ENCODE measurements at regions not wholly inside any gene's neighbourhood (a gene's known extent, or its start where the extent isn't known, plus 50 kb on each side); places are given as distances from the start of the nearest gene placed in this dataset.
"Not testable (repeated sequence)": the region's sequence is repeated elsewhere in the genome, so short reads cannot be mapped to it uniquely, and the experiment has no call there.

DNA sequence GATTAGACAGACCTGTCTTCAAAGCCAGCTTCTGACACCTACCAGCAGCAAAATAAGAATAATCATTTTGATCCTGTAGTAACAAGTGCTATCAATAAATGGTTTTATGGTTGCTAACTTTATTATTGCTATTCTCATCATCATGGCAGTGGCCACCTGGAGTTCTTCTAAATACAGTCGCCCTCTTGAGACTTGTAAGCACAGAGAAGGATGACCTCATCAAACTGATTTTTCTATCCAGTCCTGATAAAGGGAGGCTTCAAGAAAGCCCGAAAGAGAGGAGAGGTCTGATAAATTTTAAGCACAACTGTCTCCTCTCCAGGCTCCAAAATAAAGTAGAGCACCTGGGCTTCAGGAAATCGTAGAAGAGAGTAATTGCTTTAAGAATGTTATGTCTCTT is 286.4 kb downstream of the USP46 start:
- no peak for DNase-seq

DNA sequence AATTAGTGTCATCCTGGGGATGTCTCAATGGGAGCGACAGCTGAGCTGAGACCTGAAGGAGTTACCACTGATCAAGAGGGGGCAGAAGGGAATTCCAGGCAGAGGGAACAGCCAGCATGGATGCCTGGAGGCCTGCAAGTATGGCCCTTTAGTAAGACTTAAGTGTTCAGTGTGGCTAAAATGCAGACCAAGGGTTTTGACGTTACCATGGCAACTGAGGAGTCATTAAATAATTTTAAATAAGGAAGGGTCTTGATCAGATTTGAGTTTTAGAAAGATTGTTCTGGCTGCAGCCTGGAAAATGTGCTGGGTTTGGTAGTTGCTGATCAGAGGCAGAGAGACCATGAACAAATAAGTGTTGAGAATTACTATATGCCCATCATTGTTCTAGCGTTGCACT is 285.5 kb downstream of the USP46 start:
- no peak for DNase-seq

DNA sequence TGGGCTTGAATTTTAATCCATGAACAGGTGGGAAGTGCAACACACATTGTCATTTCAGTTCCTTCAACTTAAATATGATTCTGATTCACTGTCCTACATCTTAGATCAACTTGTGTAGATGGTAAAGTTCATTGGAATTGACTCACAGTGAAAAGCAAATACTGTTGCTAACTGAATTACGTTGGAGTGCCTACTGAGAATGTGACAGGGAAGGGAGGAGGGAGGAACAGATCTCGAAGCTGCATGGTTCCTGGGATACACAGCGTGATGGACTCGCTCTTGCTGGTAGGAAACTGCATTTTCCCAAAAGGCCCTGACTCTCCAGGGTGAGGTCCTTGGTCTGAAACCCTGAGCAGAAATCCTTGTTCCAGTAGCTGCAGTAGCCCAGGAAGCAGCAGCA is 284.2 kb downstream of the USP46 start:
- DNase-seq: no peak

DNA sequence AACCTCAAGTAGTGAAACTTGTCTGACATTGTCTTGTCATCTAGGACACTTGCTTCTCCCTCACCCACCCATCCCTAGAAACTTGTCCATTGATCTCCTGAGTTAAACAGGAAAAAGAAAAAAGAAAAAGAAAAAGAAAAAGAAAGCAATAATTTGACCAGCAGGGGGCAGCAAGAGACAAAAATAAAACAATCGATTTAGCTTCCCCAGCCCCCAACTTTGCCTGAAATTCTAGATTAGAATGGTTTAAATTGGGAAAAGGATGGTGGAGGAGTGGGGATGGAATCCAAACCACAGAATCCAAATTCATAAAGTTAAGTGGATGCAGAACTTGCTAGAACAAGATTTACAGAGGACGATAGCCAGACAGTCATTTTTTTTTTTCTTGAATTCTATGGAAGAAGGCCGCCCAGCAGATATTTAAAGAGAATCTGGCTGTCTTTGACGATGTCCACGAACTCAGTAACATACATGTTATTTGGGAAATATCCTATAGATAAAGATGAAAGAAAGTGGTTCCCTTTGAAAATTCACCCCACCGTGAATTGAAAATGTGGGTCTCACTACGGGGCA is 282.9 kb downstream of the USP46 start:
- peak; percentile 33 to 54 for DNase-seq

DNA sequence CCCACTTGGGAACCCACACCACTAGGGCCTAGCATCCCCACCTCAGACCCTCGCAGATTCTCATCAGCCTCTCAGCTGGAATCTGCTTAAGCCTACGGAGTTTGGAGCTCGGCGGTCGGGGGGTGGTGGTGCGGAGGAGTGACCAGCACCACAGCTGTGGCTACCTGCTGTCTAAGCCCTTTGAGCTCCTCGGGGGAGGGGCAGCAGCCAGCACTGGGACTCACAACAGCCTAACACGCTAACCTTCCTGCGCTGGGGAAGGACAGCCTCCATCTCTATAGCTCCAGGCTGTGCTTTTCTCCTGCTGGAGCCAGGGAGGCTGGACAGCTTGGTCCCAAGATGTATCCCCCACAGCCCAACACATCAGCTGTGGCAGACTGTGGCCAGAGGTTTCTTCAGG is 281.5 kb downstream of the USP46 start:
- DNase-seq: no peak

DNA sequence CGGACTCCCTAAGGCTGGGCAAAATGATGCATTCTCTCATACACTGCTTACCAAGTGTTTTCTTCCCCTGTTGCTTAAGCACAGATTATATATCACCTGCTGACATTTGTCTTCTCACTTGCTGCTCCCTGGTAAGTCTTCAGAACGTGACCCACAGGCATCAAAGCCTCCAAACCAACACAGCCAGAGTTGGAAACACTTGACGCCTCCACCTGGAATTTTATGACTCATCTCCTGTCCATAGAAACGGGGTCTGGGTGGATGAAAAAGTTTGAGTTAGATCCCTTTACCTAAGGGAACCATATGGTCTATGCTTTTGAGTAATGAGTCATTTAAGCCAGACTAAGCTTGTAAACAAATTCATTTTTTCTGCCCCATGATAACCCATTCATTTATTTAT is 251.6 kb downstream of the USP46 start:
- no peak for DNase-seq

DNA sequence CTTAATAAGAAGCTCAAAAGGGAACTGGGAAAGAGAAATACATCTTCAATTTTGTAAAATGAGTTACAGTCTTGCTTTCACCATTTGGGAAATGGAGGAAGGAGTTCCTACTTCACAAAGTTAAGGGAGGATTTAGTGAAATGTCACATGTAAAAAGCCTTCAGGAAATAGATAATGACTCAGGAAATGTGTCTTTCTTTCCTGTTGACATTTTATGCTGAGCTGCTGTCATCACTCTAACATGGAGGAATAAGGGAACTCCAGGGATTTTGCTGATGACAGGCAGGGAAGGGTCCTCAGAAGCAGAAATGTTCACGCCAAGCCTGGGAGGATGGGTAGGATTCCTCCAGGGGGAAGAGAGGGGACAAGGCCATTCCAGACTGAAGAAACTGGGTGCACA is 251.1 kb downstream of the USP46 start:
- DNase-seq: no peak

DNA sequence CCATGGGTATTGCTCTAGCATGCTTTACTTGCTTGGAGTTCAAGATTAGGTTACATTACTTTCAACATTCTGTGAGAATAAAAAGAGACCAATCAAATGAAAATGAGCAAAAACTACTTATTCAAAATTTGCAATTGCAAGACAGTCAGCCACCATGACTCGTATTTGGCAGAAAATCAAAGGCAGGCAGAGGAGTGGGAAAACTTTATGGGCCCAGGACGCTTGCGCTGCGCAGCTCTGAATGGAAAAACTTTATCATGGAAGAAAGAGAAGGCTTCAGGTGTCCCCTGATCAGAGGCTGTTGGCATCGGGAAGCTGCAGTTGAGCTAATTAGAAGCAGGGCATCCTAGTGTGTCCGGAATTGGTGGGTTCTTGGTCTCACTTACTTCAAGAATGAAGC is 250.6 kb downstream of the USP46 start:
- DNase-seq: no peak

DNA sequence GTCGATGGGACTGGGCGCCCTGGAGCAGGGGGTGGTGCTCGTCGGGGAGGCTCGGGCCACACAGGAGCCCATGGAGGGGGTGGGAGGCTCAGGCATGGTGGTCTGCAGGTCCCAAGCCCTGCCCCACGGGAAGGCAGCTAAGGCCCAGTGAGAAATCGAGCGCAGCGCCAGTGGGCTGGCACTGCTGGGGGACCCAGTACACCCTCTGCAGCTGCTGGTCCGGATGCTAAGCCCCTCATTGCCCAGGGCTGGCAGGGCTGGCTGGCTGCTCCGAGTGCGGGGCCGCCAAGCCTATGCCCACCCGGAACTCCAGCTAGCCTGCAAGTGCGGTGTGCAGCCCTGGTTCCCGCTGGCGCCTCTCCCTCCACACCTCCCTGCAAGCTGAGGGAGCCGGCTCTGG is 249.3 kb downstream of the USP46 start:
- DNase-seq: not testable (repeated sequence)

DNA sequence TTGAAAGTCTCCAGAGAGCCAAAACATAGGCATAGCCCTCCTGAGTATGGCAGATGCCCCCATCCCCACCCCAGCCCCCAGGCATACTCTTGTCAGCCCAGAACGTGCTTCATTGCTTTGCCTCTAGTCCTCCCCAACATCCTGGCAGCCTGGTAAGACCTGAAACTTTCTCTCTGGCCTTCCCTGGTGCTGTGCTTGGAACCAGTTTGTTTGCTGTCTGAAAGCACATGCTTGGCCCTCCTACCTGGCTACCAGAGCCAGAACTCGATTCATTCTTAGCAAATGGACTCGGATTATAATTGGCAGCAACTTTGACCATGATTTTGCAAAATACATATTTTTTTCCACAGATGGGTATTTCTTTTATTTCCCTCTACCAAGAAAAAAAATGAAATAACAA is 248.1 kb downstream of the USP46 start:
- no peak for DNase-seq

DNA sequence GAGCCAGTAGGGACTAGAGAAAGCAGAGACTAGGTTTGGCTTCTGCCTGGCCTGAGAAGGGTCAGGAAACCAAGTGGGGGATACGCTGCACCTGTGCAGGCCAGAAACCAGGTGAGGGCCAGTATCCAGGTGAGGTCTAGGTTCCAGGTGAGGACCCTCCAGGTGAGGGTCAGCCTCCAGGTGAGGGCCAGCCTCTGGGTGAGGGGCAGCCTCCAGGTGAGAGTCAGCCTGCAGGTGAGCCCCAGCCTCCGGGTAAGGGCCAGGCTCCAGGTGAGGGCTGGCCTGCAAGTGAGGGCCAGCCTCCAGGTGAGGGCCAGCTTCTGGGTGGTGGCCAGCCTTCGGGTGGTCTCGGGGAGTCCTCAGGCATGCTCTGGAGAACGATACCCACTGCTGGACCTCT is 238.8 kb downstream of the USP46 start:
- no peak for DNase-seq

DNA sequence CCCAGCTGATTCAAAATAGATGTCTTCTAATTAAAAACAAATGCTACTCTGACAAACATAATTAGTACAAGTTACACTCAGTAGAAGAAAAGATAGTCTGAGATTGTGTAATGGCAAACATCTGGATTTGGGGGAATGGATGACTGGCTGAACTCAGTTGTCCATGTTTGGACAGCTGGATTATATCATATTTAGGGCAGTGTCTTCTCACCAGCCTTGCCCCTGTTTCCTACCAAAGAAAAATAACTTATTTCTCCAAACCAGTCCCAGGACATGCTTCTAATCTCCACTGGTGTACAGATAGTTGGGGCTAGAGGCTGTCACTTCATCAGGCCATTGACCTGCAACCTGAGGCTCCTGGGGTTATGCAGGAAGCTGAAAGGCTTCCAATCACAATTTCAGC is 237.3 kb downstream of the USP46 start:
- peak in 1 of 2 donors; percentile 31 for DNase-seq

DNA sequence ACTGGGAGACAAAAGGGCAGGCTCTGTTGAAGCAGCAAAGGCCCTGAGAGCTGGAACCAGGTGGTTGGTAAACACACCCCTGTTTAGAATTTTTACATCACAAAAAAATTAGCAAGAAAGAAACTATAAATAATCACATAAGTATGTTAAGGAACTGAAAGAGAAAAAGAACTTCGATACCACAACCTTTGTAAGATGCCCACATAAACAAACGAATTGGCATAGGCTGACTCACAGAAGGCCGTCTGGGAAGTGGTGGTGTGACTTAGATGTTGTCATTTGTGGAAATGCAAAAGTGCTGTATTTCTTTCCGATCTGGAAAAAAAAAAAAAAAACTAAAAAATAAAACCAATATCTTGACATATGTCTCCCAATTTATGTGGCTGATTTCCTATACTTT is 235.1 kb downstream of the USP46 start:
- DNase-seq: no peak

DNA sequence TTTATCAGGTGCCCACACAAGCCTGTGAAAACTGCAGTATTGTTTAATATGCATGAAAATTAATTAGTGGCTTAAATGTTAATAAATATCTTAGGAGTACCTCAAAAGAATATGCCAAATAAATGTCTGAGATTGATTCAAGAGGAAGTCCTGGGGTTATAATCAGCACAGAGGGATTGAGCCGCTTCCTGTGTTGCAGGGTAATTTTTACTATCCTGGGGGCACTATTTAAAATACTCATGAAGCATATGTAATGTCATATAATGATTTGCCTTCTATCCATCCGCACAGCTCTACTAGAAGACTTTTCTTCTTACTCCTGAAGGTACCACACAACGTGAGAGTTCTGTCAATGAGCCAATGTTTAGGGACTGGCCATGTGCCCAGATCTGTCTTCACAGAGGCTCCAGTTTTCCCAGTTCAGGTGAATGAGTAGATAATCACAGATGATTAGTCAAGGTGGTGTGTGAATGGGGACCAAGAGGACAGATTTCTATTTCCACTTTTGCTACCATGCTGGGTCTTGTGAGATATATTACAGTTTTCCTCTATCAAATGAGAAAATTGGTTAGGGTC is 233.3 kb downstream of the USP46 start:
- no peak for DNase-seq

DNA sequence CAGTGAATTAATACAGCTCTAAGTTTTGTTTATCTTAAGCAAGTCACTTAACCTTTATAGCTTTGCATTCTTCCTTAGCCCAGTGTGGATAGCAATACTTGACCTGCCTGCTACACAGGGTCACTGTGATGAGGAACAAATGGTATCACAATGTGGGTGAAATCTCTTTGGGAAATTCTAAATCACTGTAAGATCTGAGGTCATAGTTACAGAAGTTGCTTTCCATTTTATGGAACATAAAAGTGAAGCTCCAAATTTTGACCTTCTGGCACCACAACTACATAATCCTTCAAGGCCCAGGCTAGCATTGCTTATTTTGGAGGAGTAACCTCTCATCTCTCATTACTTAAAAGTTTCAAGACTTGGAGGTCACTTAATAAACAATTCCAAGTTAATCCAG is 227.7 kb downstream of the USP46 start:
- DNase-seq: no peak

DNA sequence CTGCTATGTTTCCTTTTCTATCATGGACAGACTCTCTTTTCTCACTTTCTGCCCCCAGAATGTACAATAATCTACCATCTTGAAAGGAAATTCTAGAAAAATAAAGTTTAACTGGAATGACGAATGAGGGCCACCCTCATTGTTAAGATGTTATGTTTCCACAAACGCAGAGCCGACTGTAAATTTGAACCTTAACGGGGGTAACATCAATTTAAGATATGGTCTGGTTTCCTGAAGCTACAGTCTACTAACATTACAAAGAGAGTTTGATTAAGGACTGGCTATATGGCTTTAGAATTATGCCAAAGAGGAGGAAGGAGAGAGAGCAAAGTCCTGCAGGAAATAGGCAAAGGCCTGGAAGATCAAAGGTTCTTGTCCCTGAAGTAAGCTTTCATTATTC is 227.2 kb downstream of the USP46 start:
- DNase-seq: no peak

DNA sequence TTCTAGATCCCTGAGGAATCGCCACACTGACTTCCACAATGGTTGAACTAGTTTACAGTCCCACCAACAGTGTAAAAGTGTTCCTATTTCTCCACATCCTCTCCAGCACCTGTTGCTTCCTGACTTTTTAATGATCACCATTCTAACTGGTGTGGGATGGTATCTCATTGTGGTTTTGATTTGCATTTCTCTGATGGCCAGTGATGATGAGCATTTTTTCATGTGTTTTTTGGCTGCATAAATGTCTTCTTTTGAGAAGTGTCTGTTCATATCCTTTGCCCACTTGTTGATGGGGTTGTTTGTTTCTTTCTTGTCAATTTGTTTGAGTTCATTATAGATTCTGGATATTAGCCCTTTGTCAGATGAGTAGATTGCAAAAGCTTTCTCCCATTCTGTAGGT is 216.6 kb downstream of the USP46 start:
- DNase-seq: not testable (repeated sequence)

DNA sequence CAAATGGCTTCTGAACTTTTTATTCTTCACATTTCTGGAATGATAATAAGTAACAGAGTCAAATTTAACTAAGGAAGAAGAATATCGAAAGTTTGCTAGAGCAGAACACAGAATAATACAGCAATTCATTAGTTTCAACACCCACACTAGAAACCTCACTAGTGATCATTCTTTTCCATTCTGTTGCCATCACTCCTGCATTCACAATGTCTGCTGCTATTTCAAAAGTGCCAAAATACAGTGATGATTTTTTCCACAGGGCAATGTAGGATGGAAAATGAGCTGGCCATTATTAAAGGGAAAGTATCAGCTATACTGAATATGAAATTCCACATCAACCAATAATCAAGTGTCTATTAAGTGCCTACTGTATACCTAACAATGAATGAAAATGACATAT is 186.7 kb downstream of the USP46 start:
- DNase-seq: no peak

DNA sequence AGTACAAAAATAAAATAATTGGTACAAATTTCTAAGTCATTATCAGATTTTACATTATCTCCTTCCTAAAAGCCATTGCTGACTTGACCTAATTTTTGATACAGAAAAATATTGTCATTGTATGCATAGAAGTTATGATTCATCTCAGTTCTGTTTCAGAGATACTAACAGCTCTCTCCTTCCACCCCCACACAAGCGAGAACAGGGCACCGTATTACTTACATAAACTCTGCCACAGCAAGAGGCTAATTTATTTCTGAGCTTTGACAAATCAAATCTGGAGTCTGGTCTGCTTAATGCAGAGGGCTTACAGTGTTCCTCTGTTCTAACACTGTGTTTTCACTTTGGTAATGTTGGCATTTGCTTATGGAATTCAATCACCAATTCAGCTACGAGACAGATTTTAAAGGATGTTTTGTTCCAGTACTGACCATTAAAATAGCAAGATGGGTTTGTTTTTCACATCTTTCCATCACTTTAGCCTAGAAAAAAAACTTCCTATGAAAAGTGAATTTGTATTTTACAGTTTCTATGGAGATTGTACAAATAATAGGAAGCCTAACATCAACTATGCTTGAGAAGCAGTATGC is 181.8 kb downstream of the USP46 start:
- DNase-seq: no peak

DNA sequence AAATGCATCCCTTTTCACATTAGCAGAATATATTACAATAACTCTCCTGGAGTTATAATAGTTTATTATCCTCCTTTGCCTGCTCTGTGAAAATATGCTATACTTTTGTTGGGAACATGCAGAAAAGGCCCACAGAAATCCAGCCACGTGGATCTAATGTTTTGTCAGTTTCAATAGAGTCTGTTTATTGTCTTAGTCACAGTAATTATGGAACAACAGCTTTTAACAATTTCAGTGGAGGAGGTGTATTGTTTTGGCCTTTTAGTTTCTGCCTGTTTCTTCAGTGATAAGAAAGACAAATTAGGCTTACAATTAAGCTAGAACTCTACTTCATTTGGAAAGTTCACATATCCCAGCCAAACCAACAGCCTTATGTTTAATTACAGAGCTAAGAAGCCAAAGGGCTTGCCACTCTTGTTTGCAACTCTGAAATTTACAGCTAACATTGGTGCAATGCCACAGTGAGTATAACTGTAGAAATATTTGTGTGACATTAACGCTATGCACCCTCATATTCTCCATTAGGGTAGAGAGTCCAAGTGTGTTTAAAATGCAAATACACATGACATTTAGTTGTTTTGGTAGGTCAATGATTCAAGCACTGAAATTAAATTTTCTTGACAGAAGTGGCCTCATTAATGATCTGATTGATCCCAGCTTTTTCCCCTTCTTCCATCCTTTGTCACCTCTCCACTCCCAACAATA is 175.8 kb downstream of the USP46 start:
- no peak for DNase-seq

DNA sequence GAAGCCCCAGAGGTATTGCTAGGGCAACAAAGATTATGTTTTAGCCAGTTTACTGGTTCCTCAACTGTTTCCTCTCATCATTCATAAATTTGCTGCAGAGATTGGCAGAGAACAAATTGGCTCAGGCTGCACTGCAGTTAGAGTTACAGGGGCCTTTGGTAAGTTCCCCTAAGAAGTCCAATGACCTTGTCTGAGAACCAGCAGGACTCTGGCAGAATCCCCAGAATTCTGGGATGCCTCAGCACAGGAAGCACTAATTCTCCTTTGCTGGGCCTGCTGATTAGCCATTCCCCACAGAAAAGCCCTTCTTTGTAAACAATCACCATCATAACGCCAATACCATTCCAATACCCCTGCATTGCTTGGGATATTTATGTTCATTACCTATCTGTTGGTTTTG is 151.3 kb downstream of the USP46 start:
- peak in 1 of 2 donors; percentile 1 for DNase-seq

DNA sequence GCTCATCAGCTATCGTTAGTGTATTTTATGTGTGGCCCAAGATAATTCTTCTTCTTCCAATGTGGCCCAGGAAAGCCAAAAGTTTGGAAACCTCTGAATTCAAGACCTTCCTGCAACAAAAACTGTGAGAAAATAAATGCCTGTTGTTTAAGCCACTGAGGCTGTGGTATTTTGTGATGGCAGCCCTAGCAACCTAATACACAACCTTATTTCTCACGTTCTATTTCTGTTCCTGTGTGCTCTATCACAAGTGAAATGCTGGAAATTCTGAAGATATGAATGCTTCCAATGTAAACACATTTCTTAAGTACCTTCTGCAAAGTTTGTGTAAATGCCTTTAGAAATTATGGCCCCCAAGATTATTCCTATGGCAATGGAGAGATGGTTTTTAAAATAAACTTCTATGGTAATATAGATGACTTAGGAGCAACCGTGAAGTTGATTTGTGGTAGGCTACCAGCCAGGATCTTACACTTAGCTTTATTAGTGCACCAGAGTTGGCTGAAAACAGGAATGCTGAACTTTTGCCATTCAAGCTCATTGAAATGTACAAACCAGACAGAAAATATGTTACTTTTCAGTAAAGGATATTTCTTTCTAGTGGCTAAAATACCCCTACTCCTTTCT is 148.0 kb downstream of the USP46 start:
- no peak for DNase-seq

DNA sequence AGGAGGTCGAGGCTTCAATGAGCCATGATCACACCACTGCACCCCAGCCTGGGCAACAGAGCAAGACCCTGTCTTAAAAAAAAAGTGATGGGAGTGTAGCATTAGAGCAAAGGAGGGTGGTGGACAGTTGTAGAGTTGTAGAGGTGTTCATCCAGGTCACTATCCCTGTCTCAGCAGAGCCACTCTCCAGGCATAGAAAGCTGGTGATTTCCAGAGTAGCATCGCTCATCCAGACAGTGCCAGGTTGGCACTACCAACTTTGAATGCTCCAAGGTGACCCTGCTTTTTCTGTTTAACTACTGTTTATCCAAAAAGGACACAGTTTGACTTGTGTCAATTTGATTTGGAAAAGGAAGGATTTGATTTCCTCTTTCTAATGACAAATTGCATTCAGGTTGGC is 147.3 kb downstream of the USP46 start:
- DNase-seq: no peak

Measured in right lung (tissue), 2 donors.